Right atrium auricular region (tissue), 2 donors: ENCODE measurements at regions not wholly inside any gene's neighbourhood (a gene's known extent, or its start where the extent isn't known, plus 50 kb on each side); places are given as distances from the start of the nearest gene placed in this dataset.

Source experiments
- DNase-seq: peaks from one replicate; pipeline ENCODE4 v3.0.0-alpha.2; 2019; ENCODE audit warnings: low spot score
- H3K27ac ChIP-seq, 2 donors: fragments of 200-600 bp; sonication (generic); 1 replicate in 1 of 2; 2 replicates in 1 of 2; pipeline ENCODE4 v1.5.1; 2016 to 2019
- H3K27me3 ChIP-seq, 2 donors: fragments of 200-600 bp; sonication (generic); one replicate each; pipeline versions ENCODE4 v1.5.1 to v1.6.0; 2017 to 2019
- H3K36me3 ChIP-seq: fragments of 200-600 bp; sonication (generic); one replicate; pipeline ENCODE4 v1.5.1; 2016
- H3K4me1 ChIP-seq, 2 donors: fragments of 200-600 bp; sonication (generic); one replicate each; pipeline versions ENCODE4 v1.5.1 to v1.6.0; 2017 to 2019
- H3K4me3 ChIP-seq, 2 donors: fragments of 200-600 bp; sonication (generic); 1 replicate in 1 of 2; 2 replicates in 1 of 2; pipeline ENCODE4 v1.5.1; 2017 to 2019; ENCODE audit warnings: mild to moderate bottlenecking in 1 of 2, moderate library complexity in 1 of 2
- H3K9me3 ChIP-seq, 2 donors: fragments of 200-600 bp; sonication (generic); one replicate each; pipeline ENCODE4 v1.5.1; 2019
- TF ChIP-seq, protein P1 (sequence below), 2 donors: fragments of 200-600 bp; sonication (generic); IDR thresholded peaks; one replicate each; pipeline ENCODE4 v1.5.1; 2019; ENCODE audit warnings: antibody characterized with exemption in 2 of 2

DNA sequence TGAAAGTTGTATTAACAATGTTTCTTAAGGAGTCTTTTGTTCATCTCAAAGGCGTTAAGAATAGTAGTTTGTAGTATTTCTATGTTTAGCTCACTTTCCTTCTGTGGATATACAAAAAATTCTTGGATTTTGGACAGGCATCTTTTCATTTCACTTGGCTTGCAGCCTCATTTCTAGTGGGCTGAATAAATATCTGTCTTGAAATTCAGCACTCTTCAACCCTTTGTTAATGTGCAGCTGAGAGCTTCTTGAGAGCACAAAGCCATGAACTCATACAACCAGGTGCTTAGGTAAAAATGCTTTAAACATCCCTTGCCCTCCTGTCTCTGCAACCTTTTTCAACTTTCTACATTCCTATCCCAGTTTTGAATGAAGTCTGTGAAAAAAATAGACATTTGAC is 1003.2 kb downstream of the C4orf33 start:
- Histone ChIP-seq H3K27ac (no peak overlapping the region), H3K27me3 (no peaks in the 10 kb centered on the region), H3K36me3 (no peaks in the 10 kb centered on the region), H3K4me1 (no peaks in the 10 kb centered on the region), H3K4me3 (no peak overlapping the region), H3K9me3 (no peaks in the 10 kb centered on the region)
- DNase-seq, result no peak
- TF ChIP-seq, protein P1, sequence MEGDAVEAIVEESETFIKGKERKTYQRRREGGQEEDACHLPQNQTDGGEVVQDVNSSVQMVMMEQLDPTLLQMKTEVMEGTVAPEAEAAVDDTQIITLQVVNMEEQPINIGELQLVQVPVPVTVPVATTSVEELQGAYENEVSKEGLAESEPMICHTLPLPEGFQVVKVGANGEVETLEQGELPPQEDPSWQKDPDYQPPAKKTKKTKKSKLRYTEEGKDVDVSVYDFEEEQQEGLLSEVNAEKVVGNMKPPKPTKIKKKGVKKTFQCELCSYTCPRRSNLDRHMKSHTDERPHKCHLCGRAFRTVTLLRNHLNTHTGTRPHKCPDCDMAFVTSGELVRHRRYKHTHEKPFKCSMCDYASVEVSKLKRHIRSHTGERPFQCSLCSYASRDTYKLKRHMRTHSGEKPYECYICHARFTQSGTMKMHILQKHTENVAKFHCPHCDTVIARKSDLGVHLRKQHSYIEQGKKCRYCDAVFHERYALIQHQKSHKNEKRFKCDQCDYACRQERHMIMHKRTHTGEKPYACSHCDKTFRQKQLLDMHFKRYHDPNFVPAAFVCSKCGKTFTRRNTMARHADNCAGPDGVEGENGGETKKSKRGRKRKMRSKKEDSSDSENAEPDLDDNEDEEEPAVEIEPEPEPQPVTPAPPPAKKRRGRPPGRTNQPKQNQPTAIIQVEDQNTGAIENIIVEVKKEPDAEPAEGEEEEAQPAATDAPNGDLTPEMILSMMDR (IDR thresholded peaks at IDR 0.05), result no peak

DNA sequence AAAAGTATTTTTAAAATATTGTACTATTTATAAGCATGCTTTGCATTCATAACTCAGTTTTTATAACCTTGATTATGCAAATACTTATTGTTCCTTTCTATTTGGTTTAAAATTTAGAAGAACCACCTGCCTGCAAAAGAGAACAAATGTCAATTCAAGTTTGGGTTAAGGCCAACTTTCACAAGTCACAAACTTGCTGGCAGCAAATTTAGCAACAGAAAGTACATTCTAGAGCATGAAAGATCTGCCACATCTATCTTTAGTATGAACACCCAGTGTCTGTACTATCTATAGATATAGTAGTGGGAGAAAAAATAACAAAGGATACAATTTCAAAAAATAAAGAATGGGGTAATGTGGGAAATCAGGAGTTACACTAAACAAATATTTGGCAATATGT is 1014.2 kb downstream of the C4orf33 start:
- no peaks in the 10 kb centered on the region for H3K36me3 ChIP-seq
- H3K27me3 ChIP-seq, result no peaks in the 10 kb centered on the region
- H3K9me3 ChIP-seq, result peaks cover 0 to 5% of the 10 kb centered on the region in 2 donors
- H3K4me3 ChIP-seq, result no peak overlapping the region
- TF ChIP-seq, protein P1 (IDR thresholded peaks at IDR 0.05), result no peak
- no peak overlapping the region for H3K27ac ChIP-seq
- no peak for DNase-seq
- no peaks in the 10 kb centered on the region for H3K4me1 ChIP-seq

DNA sequence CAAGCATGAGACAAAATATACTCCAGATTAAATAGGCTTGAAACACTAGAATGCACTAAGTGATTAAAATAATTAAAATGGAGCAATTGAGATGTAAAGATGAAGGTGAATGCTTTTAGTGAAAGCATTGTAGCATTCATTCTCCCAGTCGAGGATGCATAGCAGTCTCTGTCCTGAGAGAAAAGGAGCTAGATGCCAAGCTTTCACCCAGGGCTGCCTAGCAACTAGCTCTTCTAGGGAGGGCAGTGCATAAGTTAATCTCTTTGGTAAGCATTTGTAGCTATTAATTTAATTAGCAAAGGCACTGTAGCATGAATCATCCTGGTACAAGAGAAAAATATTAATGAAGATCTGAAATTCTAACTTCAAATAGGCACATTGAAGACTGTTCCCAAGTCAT is 1014.8 kb downstream of the C4orf33 start:
- H3K27me3 ChIP-seq, result no peaks in the 10 kb centered on the region
- TF ChIP-seq, protein P1 (IDR thresholded peaks at IDR 0.05), result no peak
- no peak overlapping the region for H3K27ac ChIP-seq
- H3K4me3 ChIP-seq, result no peak overlapping the region
- DNase-seq, result no peak
- H3K36me3 ChIP-seq, result no peaks in the 10 kb centered on the region
- no peaks in the 10 kb centered on the region for H3K4me1 ChIP-seq
- peaks cover 0 to 5% of the 10 kb centered on the region in 2 donors for H3K9me3 ChIP-seq

DNA sequence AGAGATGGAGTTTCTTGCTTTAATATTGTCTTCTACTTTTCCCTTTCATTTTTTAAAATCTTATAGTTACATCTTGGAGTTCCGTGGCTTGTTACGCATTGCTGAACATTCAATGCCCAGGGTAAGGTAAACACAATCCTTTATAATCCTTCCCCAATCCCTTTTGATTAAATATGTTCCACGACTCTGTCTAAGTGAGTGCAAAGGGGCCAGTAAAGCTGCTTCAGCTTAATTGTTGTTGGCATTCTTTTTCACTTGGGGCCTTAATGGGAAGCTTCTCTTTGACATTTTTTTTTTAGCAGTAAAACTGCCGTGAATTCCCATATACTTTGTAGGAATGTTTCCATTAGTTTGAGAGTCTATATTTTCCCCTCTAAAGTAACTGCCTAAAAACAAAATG is 1028.1 kb downstream of the C4orf33 start:
- Histone ChIP-seq H3K4me3 (no peak overlapping the region), H3K27me3 (no peaks in the 10 kb centered on the region), H3K4me1 (no peaks in the 10 kb centered on the region), H3K27ac (no peak overlapping the region), H3K9me3 (no peaks in the 10 kb centered on the region), H3K36me3 (no peaks in the 10 kb centered on the region)
- TF ChIP-seq, protein P1 (IDR thresholded peaks at IDR 0.05), result no peak
- no peak for DNase-seq

DNA sequence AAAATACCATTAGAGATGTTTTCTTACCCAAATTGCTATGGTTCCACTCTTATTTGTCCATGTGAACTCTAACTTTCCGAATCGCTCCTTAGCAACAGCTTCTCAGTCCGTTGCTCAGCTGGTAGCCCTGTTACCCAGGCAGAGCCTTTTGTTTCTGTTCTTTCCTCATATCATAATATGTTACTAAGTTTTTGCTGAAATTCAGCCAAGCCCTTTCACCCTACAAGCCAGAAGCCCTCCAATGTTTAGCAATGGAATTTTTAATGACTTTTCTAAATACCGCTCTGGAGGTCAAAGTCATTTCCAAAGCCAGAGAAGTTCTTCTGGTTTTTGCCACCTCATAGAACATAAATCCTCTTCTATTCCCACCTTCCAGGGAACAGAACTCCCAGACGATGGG is 1029.5 kb downstream of the C4orf33 start:
- no peaks in the 10 kb centered on the region for H3K9me3 ChIP-seq
- DNase-seq, result no peak
- no peaks in the 10 kb centered on the region for H3K27me3 ChIP-seq
- H3K27ac ChIP-seq, result no peak overlapping the region
- no peaks in the 10 kb centered on the region for H3K36me3 ChIP-seq
- TF ChIP-seq, protein P1 (IDR thresholded peaks at IDR 0.05), result no peak
- H3K4me1 ChIP-seq, result no peaks in the 10 kb centered on the region
- H3K4me3 ChIP-seq, result no peak overlapping the region

DNA sequence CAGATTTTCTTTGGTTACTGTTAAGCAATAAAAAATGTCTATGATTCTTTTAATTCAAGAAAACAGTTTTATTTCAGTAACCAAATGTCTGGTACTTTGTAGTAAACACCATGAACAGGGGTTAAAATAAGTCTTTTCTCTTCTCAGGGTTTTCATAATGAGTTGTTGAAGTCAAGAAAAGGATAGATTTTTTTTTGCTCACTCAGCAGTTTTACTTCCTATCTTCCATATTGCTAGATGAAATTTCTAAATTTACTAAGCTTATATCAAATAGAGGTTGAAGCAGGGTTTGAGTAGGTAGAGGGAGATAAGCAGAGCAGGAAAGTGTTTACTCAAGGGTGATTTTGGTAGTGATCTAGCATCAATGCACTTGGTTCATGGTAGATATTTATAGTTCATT is 1031.3 kb downstream of the C4orf33 start:
- no peaks in the 10 kb centered on the region for H3K27me3 ChIP-seq
- no peak overlapping the region for H3K4me3 ChIP-seq
- DNase-seq, result no peak
- H3K36me3 ChIP-seq, result no peaks in the 10 kb centered on the region
- TF ChIP-seq, protein P1 (IDR thresholded peaks at IDR 0.05), result no peak
- no peaks in the 10 kb centered on the region for H3K9me3 ChIP-seq
- no peaks in the 10 kb centered on the region for H3K4me1 ChIP-seq
- no peak overlapping the region for H3K27ac ChIP-seq
